Stimulated activated CD8-positive, alpha-beta memory T cell treated with anti-CD3 and anti-CD28 coated beads, Interleukin-2, amount 100 ng/mL, for 1 hour (primary cell): ENCODE measurements at regions not wholly inside any gene's neighbourhood (a gene's known extent, or its start where the extent isn't known, plus 50 kb on each side); places are given as distances from the start of the nearest gene placed in this dataset.

Experiments used
- DNase-seq, 2 donors: peaks; one replicate each; pipeline ENCODE4 v3.0.0-alpha.2; 2020; ENCODE audit warnings: low read depth in 2 of 2

GRCh38 chr2:217625557-217626169, 377.1 kb downstream of the TNS1 start:
- DNase-seq: no peak

- no peak for DNase-seq
These were observed 379.4 kb downstream of the TNS1 start for GRCh38 chr2:217623281-217623912.

GRCh38 chr2:217622205-217623060, 380.4 kb downstream of the TNS1 start:
- no peak for DNase-seq

- no peak for DNase-seq
These were observed 381.4 kb downstream of the TNS1 start for GRCh38 chr2:217621391-217621801.

- DNase-seq: no peak
These were observed 384.1 kb downstream of the TNS1 start for GRCh38 chr2:217618744-217619143.

- no peak for DNase-seq
These were observed 385.2 kb downstream of the TNS1 start for GRCh38 chr2:217617616-217618022.

- DNase-seq: no peak
These were observed 385.9 kb downstream of the TNS1 start for GRCh38 chr2:217616936-217617335.

- DNase-seq: no peak
These were observed 387.6 kb downstream of the TNS1 start for GRCh38 chr2:217615171-217615570.

- DNase-seq: no peak
These were observed 388.3 kb downstream of the TNS1 start for GRCh38 chr2:217614498-217614897.

- no peak for DNase-seq
These were observed 388.7 kb downstream of the TNS1 start for GRCh38 chr2:217614096-217614495.

- no peak for DNase-seq
These were observed 389.9 kb downstream of the TNS1 start for GRCh38 chr2:217612920-217613319.

GRCh38 chr2:217612211-217612610, 390.6 kb downstream of the TNS1 start:
- no peak for DNase-seq

GRCh38 chr2:217611626-217612127, 391.1 kb downstream of the TNS1 start:
- no peak for DNase-seq

GRCh38 chr2:217611056-217611455, 391.7 kb downstream of the TNS1 start:
- DNase-seq: no peak

- DNase-seq: peak in 1 of 2 donors; percentile 3
These were observed 392.4 kb downstream of the TNS1 start for GRCh38 chr2:217610401-217610814.

- DNase-seq: no peak
These were observed 392.8 kb downstream of the TNS1 start for GRCh38 chr2:217609952-217610351.

GRCh38 chr2:217606296-217606695, 396.5 kb downstream of the TNS1 start:
- DNase-seq: no peak

GRCh38 chr2:217604527-217605194, 398.1 kb downstream of the TNS1 start:
- no peak for DNase-seq

GRCh38 chr2:217601601-217602000, 401.2 kb downstream of the TNS1 start:
- no peak for DNase-seq

- DNase-seq: no peak
These were observed 402.9 kb downstream of the TNS1 start for GRCh38 chr2:217599906-217600305.

- DNase-seq: no peak
These were observed 405.1 kb downstream of the TNS1 start for GRCh38 chr2:217597681-217598080.

GRCh38 chr2:217597145-217597544, 405.6 kb downstream of the TNS1 start:
- no peak for DNase-seq
